ENCODE measurements at regions not wholly inside any gene's neighbourhood (a gene's known extent, or its start where the extent isn't known, plus 50 kb on each side); places are given as distances from the start of the nearest gene placed in this dataset.

- no peak for TF ChIP-seq EZH2phosphoT487 (IDR thresholded peaks at IDR 0.05; ENCODE audit: insufficient read depth, low read depth)
- no peak for TF ChIP-seq EZH2 (IDR thresholded peaks at IDR 0.05; ENCODE audit: insufficient read depth, poor library complexity, severe bottlenecking)
Observed at GRCh38 chr12:75606151-75606550, 94.7 kb upstream of the KRR1 start.
